GM23338 (cell line): ENCODE measurements at regions not wholly inside any gene's neighbourhood (a gene's known extent, or its start where the extent isn't known, plus 50 kb on each side); places are given as distances from the start of the nearest gene placed in this dataset.

Experiments
- ATAC-seq: fragments of 200-7000 bp; cut with Tn5 transposase; 3 replicates; pipeline ENCODE4 v1.9.1; 2020
- DNase-seq: peaks from one replicate; pipeline ENCODE4 v3.0.0-alpha.2; 2015; ENCODE audit warnings: low spot score
- H2AFZ ChIP-seq: fragments of 200-600 bp; sonication (generic); 2 replicates; pipeline ENCODE4 v1.8.0; 2016; ENCODE audit warnings: antibody characterized with exemption, mild to moderate bottlenecking, moderate library complexity
- H3F3A ChIP-seq: fragments of 200-600 bp; sonication (generic); replicated peaks from 2 replicates; pipeline ENCODE4 v1.8.0; 2017; ENCODE audit warnings: antibody characterized with exemption, mixed run types, low read depth
- H3K27ac ChIP-seq: fragments of 200-600 bp; sonication (generic); 2 replicates; pipeline ENCODE4 v1.6.1; 2016; ENCODE audit warnings: low read depth
- H3K27me3 ChIP-seq: fragments of 200-600 bp; sonication (generic); 2 replicates; pipeline ENCODE4 v1.8.0; 2016; ENCODE audit warnings: mild to moderate bottlenecking, mixed run types, moderate library complexity; ENCODE audit not compliant: insufficient read depth
- H3K36me3 ChIP-seq: fragments of 200-600 bp; sonication (generic); 2 replicates; pipeline ENCODE4 v1.8.0; 2016; ENCODE audit warnings: mild to moderate bottlenecking; ENCODE audit not compliant: insufficient read depth
- H3K4me1 ChIP-seq: fragments of 200-600 bp; sonication (generic); 2 replicates; pipeline ENCODE4 v1.8.0; 2016; ENCODE audit warnings: mild to moderate bottlenecking, moderate library complexity; ENCODE audit not compliant: insufficient read depth
- H3K4me2 ChIP-seq: fragments of 200-600 bp; sonication (generic); 2 replicates; pipeline ENCODE4 v1.7.1; 2017; ENCODE audit warnings: mixed run types
- H3K4me3 ChIP-seq: fragments of 200-600 bp; sonication (generic); 2 replicates; pipeline ENCODE4 v1.6.1; 2016; ENCODE audit warnings: mixed run types
- H3K79me2 ChIP-seq: fragments of 200-600 bp; sonication (generic); replicated peaks from 2 replicates; pipeline ENCODE4 v1.8.0; 2017; ENCODE audit warnings: mild to moderate bottlenecking; ENCODE audit not compliant: insufficient read depth
- H3K9me2 ChIP-seq: fragments of 200-600 bp; sonication (generic); 2 replicates; pipeline ENCODE4 v1.8.0; 2017; ENCODE audit not compliant: insufficient read depth
- H4K20me1 ChIP-seq: fragments of 200-600 bp; sonication (generic); replicated peaks from 2 replicates; pipeline ENCODE4 v1.8.0; 2017; ENCODE audit warnings: mild to moderate bottlenecking; ENCODE audit not compliant: insufficient read depth
- H3K27ac Mint-ChIP-seq: 2 replicates; pipeline ENCODE4 v1.8.0; 2020; ENCODE audit warnings: inconsistent platforms, mild to moderate bottlenecking, moderate library complexity, mixed read lengths
- H3K27me3 Mint-ChIP-seq: 3 replicates; pipeline ENCODE4 v1.8.0; 2022; ENCODE audit warnings: low read depth, mild to moderate bottlenecking, moderate library complexity, mixed read lengths, inconsistent platforms; ENCODE audit not compliant: insufficient read depth, poor library complexity
- H3K36me3 Mint-ChIP-seq: 3 replicates; pipeline ENCODE4 v1.8.0; 2021; ENCODE audit warnings: low read depth, mild to moderate bottlenecking, inconsistent platforms, moderate library complexity, mixed read lengths
- H3K4me1 Mint-ChIP-seq: 3 replicates; pipeline ENCODE4 v1.8.0; 2020; ENCODE audit warnings: mild to moderate bottlenecking, inconsistent platforms, mixed read lengths
- H3K4me3 Mint-ChIP-seq: 3 replicates; pipeline ENCODE4 v1.8.0; 2021; ENCODE audit warnings: moderate library complexity, mild to moderate bottlenecking, inconsistent platforms, mixed read lengths
- H3K9me3 Mint-ChIP-seq: 3 replicates; pipeline ENCODE4 v1.8.0; 2020; ENCODE audit warnings: moderate library complexity, mild to moderate bottlenecking, inconsistent platforms, mixed read lengths
- CREB1 ChIP-seq: fragments of 250-450 bp; sonication (Bioruptor Pico); IDR thresholded peaks from 2 replicates; pipeline ENCODE4 v1.5.0; 2020; ENCODE audit warnings: low read depth, mild to moderate bottlenecking, moderate library complexity
- CTCF ChIP-seq, 2 experiments: fragments of 200-600 bp in 1 of 2; sonication (generic) in 1 of 2; conservative IDR thresholded peaks; 2 replicates each; pipeline versions ENCODE4 v1.5.1 to v1.6.1; 2016 to 2017; ENCODE audit warnings: antibody characterized with exemption in 2 of 2, low read depth in 2 of 2, mild to moderate bottlenecking in 2 of 2, moderate library complexity in 1 of 2
- EZH2 ChIP-seq: fragments of 200-600 bp; sonication (generic); IDR thresholded peaks from one replicate; pipeline ENCODE4 v1.8.0; 2017; ENCODE audit warnings: antibody characterized with exemption, mild to moderate bottlenecking, low read depth; ENCODE audit not compliant: unreplicated experiment
- POLR2AphosphoS5 ChIP-seq: IDR thresholded peaks from 2 replicates; pipeline ENCODE4 v1.6.1; 2016; ENCODE audit warnings: antibody characterized with exemption, low read depth
- REST ChIP-seq: IDR thresholded peaks from one replicate; pipeline ENCODE4 v1.6.1; 2018; ENCODE audit warnings: antibody characterized with exemption; ENCODE audit not compliant: unreplicated experiment
- STAT1 ChIP-seq: IDR thresholded peaks from one replicate; pipeline ENCODE4 v1.6.1; 2016; ENCODE audit warnings: antibody characterized with exemption; ENCODE audit not compliant: unreplicated experiment
- ZNF114 ChIP-seq: fragments of 250-450 bp; sonication (Bioruptor Pico); IDR thresholded peaks from 2 replicates; pipeline ENCODE4 v1.5.0; 2020; ENCODE audit warnings: mild to moderate bottlenecking, moderate library complexity
- ZNF331 ChIP-seq: fragments of 250-450 bp; sonication (Bioruptor Pico); IDR thresholded peaks from 2 replicates; pipeline ENCODE4 v1.5.0; 2020; ENCODE audit warnings: low read depth, mild to moderate bottlenecking, moderate library complexity
- TF ChIP-seq, protein P1 (sequence below): fragments of 250-450 bp; sonication (Bioruptor Pico); IDR thresholded peaks from 2 replicates; pipeline ENCODE4 v1.5.0; 2020; ENCODE audit warnings: mild to moderate bottlenecking, moderate library complexity
- TF ChIP-seq, protein P2 (sequence below): IDR thresholded peaks from 2 replicates; pipeline ENCODE4 v1.6.1; 2016; ENCODE audit warnings: antibody characterized with exemption

GRCh38 chr11:42344204-42344792 lies 884.8 kb upstream of the LRRC4C start (continued):
- TF ChIP-seq, protein P1, sequence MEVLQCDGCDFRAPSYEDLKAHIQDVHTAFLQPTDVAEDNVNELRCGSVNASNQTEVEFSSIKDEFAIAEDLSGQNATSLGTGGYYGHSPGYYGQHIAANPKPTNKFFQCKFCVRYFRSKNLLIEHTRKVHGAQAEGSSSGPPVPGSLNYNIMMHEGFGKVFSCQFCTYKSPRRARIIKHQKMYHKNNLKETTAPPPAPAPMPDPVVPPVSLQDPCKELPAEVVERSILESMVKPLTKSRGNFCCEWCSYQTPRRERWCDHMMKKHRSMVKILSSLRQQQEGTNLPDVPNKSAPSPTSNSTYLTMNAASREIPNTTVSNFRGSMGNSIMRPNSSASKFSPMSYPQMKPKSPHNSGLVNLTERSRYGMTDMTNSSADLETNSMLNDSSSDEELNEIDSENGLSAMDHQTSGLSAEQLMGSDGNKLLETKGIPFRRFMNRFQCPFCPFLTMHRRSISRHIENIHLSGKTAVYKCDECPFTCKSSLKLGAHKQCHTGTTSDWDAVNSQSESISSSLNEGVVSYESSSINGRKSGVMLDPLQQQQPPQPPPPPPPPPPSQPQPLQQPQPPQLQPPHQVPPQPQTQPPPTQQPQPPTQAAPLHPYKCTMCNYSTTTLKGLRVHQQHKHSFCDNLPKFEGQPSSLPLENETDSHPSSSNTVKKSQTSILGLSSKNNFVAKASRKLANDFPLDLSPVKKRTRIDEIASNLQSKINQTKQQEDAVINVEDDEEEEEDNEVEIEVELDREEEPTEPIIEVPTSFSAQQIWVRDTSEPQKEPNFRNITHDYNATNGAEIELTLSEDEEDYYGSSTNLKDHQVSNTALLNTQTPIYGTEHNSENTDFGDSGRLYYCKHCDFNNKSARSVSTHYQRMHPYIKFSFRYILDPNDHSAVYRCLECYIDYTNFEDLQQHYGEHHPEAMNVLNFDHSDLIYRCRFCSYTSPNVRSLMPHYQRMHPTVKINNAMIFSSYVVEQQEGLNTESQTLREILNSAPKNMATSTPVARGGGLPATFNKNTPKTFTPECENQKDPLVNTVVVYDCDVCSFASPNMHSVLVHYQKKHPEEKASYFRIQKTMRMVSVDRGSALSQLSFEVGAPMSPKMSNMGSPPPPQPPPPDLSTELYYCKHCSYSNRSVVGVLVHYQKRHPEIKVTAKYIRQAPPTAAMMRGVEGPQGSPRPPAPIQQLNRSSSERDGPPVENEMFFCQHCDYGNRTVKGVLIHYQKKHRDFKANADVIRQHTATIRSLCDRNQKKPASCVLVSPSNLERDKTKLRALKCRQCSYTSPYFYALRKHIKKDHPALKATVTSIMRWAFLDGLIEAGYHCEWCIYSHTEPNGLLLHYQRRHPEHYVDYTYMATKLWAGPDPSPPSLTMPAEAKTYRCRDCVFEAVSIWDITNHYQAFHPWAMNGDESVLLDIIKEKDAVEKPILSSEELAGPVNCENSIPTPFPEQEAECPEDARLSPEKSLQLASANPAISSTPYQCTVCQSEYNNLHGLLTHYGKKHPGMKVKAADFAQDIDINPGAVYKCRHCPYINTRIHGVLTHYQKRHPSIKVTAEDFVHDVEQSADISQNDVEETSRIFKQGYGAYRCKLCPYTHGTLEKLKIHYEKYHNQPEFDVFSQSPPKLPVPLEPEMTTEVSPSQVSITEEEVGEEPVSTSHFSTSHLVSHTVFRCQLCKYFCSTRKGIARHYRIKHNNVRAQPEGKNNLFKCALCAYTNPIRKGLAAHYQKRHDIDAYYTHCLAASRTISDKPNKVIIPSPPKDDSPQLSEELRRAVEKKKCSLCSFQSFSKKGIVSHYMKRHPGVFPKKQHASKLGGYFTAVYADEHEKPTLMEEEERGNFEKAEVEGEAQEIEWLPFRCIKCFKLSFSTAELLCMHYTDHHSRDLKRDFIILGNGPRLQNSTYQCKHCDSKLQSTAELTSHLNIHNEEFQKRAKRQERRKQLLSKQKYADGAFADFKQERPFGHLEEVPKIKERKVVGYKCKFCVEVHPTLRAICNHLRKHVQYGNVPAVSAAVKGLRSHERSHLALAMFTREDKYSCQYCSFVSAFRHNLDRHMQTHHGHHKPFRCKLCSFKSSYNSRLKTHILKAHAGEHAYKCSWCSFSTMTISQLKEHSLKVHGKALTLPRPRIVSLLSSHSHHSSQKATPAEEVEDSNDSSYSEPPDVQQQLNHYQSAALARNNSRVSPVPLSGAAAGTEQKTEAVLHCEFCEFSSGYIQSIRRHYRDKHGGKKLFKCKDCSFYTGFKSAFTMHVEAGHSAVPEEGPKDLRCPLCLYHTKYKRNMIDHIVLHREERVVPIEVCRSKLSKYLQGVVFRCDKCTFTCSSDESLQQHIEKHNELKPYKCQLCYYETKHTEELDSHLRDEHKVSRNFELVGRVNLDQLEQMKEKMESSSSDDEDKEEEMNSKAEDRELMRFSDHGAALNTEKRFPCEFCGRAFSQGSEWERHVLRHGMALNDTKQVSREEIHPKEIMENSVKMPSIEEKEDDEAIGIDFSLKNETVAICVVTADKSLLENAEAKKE = no peak
- TF ChIP-seq ZNF114 (CRISPR knock-in tag) = no peak

DNA sequence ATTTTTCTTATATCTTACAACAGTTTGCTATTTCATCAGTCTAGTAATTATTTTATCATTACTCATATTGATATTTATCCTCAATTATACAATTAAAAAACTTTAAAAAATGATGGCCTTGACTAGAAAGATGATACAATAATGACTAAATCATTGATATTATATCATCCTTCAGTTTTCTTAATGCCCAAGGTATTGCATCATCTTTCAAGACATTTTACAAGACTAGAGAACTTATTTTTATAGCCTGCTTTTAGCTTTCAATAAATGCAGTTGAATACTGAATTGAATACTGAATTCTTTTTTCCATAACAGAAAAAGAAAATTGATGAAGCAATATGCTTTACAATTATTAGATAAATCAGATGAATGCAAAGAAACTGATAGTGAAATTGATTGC lies 886.5 kb upstream of the LRRC4C start:
- DNase-seq (no peak), ATAC-seq (no peak)
- Mint-ChIP-seq H3K27me3 (peaks cover 2% of the 10 kb centered on the region), H3K27ac (no peak overlapping the region), H3K4me3 (no peak overlapping the region), H3K36me3 (peaks cover 9% of the 10 kb centered on the region; the same call in 1 of the 3 replicates), H3K4me1 (no peaks in the 10 kb centered on the region), H3K9me3 (peaks cover 74% of the 10 kb centered on the region)
- H3K4me3 ChIP-seq = no peak overlapping the region
- no peak overlapping the region for H3K4me2 ChIP-seq
- no peaks in the 10 kb centered on the region for H3K79me2 ChIP-seq
- no peaks in the 10 kb centered on the region for H3F3A ChIP-seq
- no peak for TF ChIP-seq REST
- TF ChIP-seq, protein P2, sequence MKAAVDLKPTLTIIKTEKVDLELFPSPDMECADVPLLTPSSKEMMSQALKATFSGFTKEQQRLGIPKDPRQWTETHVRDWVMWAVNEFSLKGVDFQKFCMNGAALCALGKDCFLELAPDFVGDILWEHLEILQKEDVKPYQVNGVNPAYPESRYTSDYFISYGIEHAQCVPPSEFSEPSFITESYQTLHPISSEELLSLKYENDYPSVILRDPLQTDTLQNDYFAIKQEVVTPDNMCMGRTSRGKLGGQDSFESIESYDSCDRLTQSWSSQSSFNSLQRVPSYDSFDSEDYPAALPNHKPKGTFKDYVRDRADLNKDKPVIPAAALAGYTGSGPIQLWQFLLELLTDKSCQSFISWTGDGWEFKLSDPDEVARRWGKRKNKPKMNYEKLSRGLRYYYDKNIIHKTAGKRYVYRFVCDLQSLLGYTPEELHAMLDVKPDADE = no peak
- no peak for TF ChIP-seq STAT1
- no peak for TF ChIP-seq ZNF114 (CRISPR knock-in tag)
- no peak for TF ChIP-seq EZH2
- no peak for TF ChIP-seq POLR2AphosphoS5
- TF ChIP-seq ZNF331 (CRISPR knock-in tag) = no peak
- no peak for TF ChIP-seq CREB1
- no peak for TF ChIP-seq CTCF (conservative IDR thresholded peaks at IDR 0.05; ENCODE audit: low read depth in 2 of 2)
- H3K4me1 ChIP-seq = no peaks in the 10 kb centered on the region
- H3K27me3 ChIP-seq = no peaks in the 10 kb centered on the region
- no peaks in the 10 kb centered on the region for H3K36me3 ChIP-seq
- no peaks in the 10 kb centered on the region for H4K20me1 ChIP-seq
- no peak overlapping the region for H2AFZ ChIP-seq
- H3K9me2 ChIP-seq = peaks cover 12% of the 10 kb centered on the region; the same call in 1 of the 2 replicates
- H3K27ac ChIP-seq = no peak overlapping the region
